Liver (tissue), 3 donors: ENCODE measurements at regions not wholly inside any gene's neighbourhood (a gene's known extent, or its start where the extent isn't known, plus 50 kb on each side); places are given as distances from the start of the nearest gene placed in this dataset.

Experiments
- GABPA ChIP-seq, 2 donors: IDR thresholded peaks in 1 of 2; conservative IDR thresholded peaks in 1 of 2; 2 replicates each; pipeline ENCODE4 v1.6.1; 2016; ENCODE audit warnings: antibody characterized with exemption in 2 of 2, mild to moderate bottlenecking in 1 of 2, moderate library complexity in 1 of 2
- JUND ChIP-seq, 2 donors: IDR thresholded peaks; 2 replicates each; pipeline ENCODE4 v1.6.1; 2016; ENCODE audit warnings: antibody characterized with exemption in 2 of 2
- NR2F2 ChIP-seq: IDR thresholded peaks from 2 replicates; pipeline ENCODE4 v1.6.1; 2016; ENCODE audit warnings: antibody characterized with exemption
- RAD21 ChIP-seq, 2 donors: IDR thresholded peaks; 2 replicates each; pipeline ENCODE4 v1.6.1; 2016; ENCODE audit warnings: antibody characterized with exemption in 2 of 2, mild to moderate bottlenecking in 2 of 2
- RXRA ChIP-seq, 2 donors: IDR thresholded peaks; 2 replicates each; pipeline ENCODE4 v1.6.1; 2017 to 2018; ENCODE audit warnings: antibody characterized with exemption in 2 of 2, mild to moderate bottlenecking in 1 of 2
- TF ChIP-seq, protein P1 (sequence below): fragments of 150-350 bp; IDR thresholded peaks from 2 replicates; pipeline ENCODE4 v1.5.1; 2017; ENCODE audit warnings: improper control_type of control experiment, low read depth, low read length; ENCODE audit not compliant: missing input control
- donor health status: healthy.
- donor health status: healthy.

DNA sequence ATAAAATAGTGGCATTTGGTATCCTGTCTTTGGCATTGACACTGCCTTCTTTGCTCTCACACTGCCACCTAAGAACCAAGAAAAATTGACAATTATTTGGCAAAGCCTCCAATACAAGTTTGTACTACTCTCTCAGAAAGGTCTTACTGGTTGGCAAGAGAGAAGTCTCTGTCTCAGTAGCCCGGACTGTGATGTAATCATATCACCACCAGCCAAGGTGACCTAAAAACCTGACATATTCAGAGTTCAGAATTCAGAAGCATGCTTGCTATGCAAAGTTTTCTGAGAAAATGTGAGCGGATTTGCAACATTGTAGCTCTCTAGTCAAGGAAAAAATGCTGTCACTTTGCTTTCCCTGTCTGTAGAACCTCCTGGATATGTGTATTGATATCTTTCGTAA is 196.0 kb downstream of the CDH7 start:
- no peak for TF ChIP-seq NR2F2
- TF ChIP-seq, protein P1, sequence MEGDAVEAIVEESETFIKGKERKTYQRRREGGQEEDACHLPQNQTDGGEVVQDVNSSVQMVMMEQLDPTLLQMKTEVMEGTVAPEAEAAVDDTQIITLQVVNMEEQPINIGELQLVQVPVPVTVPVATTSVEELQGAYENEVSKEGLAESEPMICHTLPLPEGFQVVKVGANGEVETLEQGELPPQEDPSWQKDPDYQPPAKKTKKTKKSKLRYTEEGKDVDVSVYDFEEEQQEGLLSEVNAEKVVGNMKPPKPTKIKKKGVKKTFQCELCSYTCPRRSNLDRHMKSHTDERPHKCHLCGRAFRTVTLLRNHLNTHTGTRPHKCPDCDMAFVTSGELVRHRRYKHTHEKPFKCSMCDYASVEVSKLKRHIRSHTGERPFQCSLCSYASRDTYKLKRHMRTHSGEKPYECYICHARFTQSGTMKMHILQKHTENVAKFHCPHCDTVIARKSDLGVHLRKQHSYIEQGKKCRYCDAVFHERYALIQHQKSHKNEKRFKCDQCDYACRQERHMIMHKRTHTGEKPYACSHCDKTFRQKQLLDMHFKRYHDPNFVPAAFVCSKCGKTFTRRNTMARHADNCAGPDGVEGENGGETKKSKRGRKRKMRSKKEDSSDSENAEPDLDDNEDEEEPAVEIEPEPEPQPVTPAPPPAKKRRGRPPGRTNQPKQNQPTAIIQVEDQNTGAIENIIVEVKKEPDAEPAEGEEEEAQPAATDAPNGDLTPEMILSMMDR, result no peak
- TF ChIP-seq GABPA (IDR thresholded peaks at IDR 0.05 in 1 of 2, conservative IDR thresholded peaks at IDR 0.05 in 1 of 2), result no peak
- TF ChIP-seq RAD21 (IDR thresholded peaks at IDR 0.05), result no peak
- TF ChIP-seq JUND (IDR thresholded peaks at IDR 0.05), result no peak
- no peak for TF ChIP-seq RXRA (IDR thresholded peaks at IDR 0.05)
